ENCODE measurements at regions not wholly inside any gene's neighbourhood (a gene's known extent, or its start where the extent isn't known, plus 50 kb on each side); places are given as distances from the start of the nearest gene placed in this dataset.

GRCh38 chr13:65461590-65461989 lies 1768.5 kb downstream of the PCDH9 start:
- no peak for TF ChIP-seq CTCF (conservative IDR thresholded peaks at IDR 0.05; ENCODE audit: low read length)
- TF ChIP-seq EZH2phosphoT487 (IDR thresholded peaks at IDR 0.05; ENCODE audit: borderline replicate concordance) = no peak

All from Loucy (cell line).